ENCODE measurements at regions not wholly inside any gene's neighbourhood (a gene's known extent, or its start where the extent isn't known, plus 50 kb on each side); places are given as distances from the start of the nearest gene placed in this dataset.

DNA sequence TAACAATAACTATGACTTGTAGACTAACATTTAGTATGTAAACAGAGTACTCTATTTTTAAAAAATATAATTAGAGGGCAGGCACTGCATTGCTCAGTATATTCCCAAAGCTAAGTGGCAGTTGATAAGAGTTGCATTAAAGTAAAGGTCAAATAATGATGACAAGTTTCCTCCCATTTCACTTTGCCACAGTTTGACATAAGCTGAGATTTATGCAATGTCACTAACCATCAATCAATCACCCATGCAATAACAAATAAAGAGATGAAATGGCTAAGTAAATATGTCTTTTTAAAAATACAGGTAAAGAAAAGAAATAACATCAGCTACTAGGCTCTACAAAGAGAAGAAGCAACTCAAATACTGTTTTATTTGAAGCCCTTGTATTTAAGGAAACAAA is 673.4 kb downstream of the PCDH18 start:
- Histone ChIP-seq H3K36me3 (replicated peaks in 1 of 2; ENCODE audit: control extremely low read depth in 1 of 2, control insufficient read depth in 1 of 2, extremely low read depth in 1 of 2, insufficient read depth in 2 of 2, low read length in 1 of 2) (no peaks in the 10 kb centered on the region), H3K27ac (ENCODE audit: low read length in 2 of 2) (no peak overlapping the region), H3K27me3 (replicated peaks in 1 of 4; ENCODE audit: control extremely low read depth in 1 of 4, control insufficient read depth in 3 of 4, insufficient read depth in 4 of 4, low read length in 3 of 4) (no peaks in the 10 kb centered on the region), H2AFZ (ENCODE audit: insufficient read depth, low read depth, low read length, poor library complexity, severe bottlenecking) (no peak overlapping the region), H3K79me2 (ENCODE audit: control insufficient read depth, insufficient read depth, low read length) (no peaks in the 10 kb centered on the region), H3K9me3 (ENCODE audit: control extremely low read depth in 1 of 3, control insufficient read depth in 2 of 3, insufficient read depth in 1 of 3, low read length in 2 of 3) (no peaks in the 10 kb centered on the region), H3K4me2 (replicated peaks; ENCODE audit: low read depth, low read length, poor library complexity, severe bottlenecking) (no peak overlapping the region), H3K4me1 (ENCODE audit: control insufficient read depth in 2 of 2, insufficient read depth in 2 of 2, low read length in 2 of 2) (no peaks in the 10 kb centered on the region), H4K20me1 (ENCODE audit: control insufficient read depth, insufficient read depth, low read length, poor library complexity, severe bottlenecking) (no peaks in the 10 kb centered on the region), H3K9ac (ENCODE audit: low read length) (no peak overlapping the region), H3K4me3 (ENCODE audit: control extremely low read depth in 1 of 5, extremely low read depth in 1 of 5, insufficient read depth in 1 of 5, low read depth in 2 of 5, low read length in 4 of 5) (no peak overlapping the region)
- ATAC-seq (ENCODE audit: low read depth) (no peak), DNase-seq (no peak)
- ChIA-PET POLR2A (no interaction called here), CTCF (no interaction called here)
- no peaks in the 10 kb centered on the region for H3K27me3 Mint-ChIP-seq
- TF ChIP-seq, protein P1, sequence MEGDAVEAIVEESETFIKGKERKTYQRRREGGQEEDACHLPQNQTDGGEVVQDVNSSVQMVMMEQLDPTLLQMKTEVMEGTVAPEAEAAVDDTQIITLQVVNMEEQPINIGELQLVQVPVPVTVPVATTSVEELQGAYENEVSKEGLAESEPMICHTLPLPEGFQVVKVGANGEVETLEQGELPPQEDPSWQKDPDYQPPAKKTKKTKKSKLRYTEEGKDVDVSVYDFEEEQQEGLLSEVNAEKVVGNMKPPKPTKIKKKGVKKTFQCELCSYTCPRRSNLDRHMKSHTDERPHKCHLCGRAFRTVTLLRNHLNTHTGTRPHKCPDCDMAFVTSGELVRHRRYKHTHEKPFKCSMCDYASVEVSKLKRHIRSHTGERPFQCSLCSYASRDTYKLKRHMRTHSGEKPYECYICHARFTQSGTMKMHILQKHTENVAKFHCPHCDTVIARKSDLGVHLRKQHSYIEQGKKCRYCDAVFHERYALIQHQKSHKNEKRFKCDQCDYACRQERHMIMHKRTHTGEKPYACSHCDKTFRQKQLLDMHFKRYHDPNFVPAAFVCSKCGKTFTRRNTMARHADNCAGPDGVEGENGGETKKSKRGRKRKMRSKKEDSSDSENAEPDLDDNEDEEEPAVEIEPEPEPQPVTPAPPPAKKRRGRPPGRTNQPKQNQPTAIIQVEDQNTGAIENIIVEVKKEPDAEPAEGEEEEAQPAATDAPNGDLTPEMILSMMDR (IDR thresholded peaks at IDR 0.05), result no peak
- TF ChIP-seq EZH2 (IDR thresholded peaks at IDR 0.05; ENCODE audit: borderline replicate concordance, insufficient read depth, low read depth, low read length, poor library complexity, severe bottlenecking), result no peak
- no peak overlapping the region for H3K27ac Mint-ChIP-seq
- intact Hi-C loops (cut with micrococcal nuclease), result no loop called here
- H3K4me1 Mint-ChIP-seq, result no peaks in the 10 kb centered on the region
- H3K9me3 Mint-ChIP-seq (ENCODE audit: insufficient read depth), result no peaks in the 10 kb centered on the region
- no peak overlapping the region for H3K4me3 Mint-ChIP-seq

DNA sequence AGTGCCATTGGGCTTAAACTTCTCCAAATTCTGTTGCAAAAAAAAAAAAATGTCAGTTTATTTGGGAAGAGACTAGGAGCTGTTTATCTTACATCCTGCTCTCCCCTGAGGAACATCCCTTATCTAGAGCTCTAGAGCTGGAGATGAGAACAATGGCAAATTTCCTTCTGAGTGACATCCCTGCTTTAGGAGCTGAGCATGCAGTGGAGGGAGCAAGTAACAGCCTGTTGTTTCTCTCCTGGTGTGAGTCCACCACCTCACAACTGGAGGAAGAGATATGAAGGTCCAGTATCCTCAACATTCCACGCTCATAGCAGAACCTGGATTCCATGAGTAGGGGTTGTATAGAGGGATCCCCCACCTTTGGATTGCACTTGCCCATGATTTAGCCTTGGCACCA is 676.4 kb downstream of the PCDH18 start:
- no peaks in the 10 kb centered on the region for H4K20me1 ChIP-seq (ENCODE audit: control insufficient read depth, insufficient read depth, low read length, poor library complexity, severe bottlenecking)
- no peaks in the 10 kb centered on the region for H3K4me1 ChIP-seq (ENCODE audit: control insufficient read depth in 2 of 2, insufficient read depth in 2 of 2, low read length in 2 of 2)
- H3K4me3 ChIP-seq (ENCODE audit: control extremely low read depth in 1 of 5, extremely low read depth in 1 of 5, insufficient read depth in 1 of 5, low read depth in 2 of 5, low read length in 4 of 5), result no peak overlapping the region
- WGBS (ENCODE audit: insufficient coverage), result no CpG with 5 or more reads among the region's 1 CpG
- no peaks in the 10 kb centered on the region for H3K27me3 ChIP-seq (replicated peaks in 1 of 4; ENCODE audit: control extremely low read depth in 1 of 4, control insufficient read depth in 3 of 4, insufficient read depth in 4 of 4, low read length in 3 of 4)
- ChIA-PET CTCF (no interaction called here), POLR2A (no interaction called here)
- no peaks in the 10 kb centered on the region for H3K36me3 ChIP-seq (replicated peaks in 1 of 2; ENCODE audit: control extremely low read depth in 1 of 2, control insufficient read depth in 1 of 2, extremely low read depth in 1 of 2, insufficient read depth in 2 of 2, low read length in 1 of 2)
- no peak overlapping the region for H3K27ac Mint-ChIP-seq
- DNase-seq, result no peak
- H2AFZ ChIP-seq (ENCODE audit: insufficient read depth, low read depth, low read length, poor library complexity, severe bottlenecking), result no peak overlapping the region
- H3K4me3 Mint-ChIP-seq, result no peak overlapping the region
- H3K9me3 Mint-ChIP-seq (ENCODE audit: insufficient read depth), result no peaks in the 10 kb centered on the region
- H3K27ac ChIP-seq (ENCODE audit: low read length in 2 of 2), result no peak overlapping the region
- intact Hi-C loops (cut with micrococcal nuclease), result no loop called here
- ATAC-seq (ENCODE audit: low read depth), result no peak
- H3K9ac ChIP-seq (ENCODE audit: low read length), result no peak overlapping the region
- TF ChIP-seq EZH2 (IDR thresholded peaks at IDR 0.05; ENCODE audit: borderline replicate concordance, insufficient read depth, low read depth, low read length, poor library complexity, severe bottlenecking), result no peak
- TF ChIP-seq, protein P1 (IDR thresholded peaks at IDR 0.05), result no peak
- H3K79me2 ChIP-seq (ENCODE audit: control insufficient read depth, insufficient read depth, low read length), result no peaks in the 10 kb centered on the region
- H3K27me3 Mint-ChIP-seq, result no peaks in the 10 kb centered on the region
- H3K4me2 ChIP-seq (replicated peaks; ENCODE audit: low read depth, low read length, poor library complexity, severe bottlenecking), result no peak overlapping the region
- H3K4me1 Mint-ChIP-seq, result no peaks in the 10 kb centered on the region
- H3K9me3 ChIP-seq (ENCODE audit: control extremely low read depth in 1 of 3, control insufficient read depth in 2 of 3, insufficient read depth in 1 of 3, low read length in 2 of 3), result no peaks in the 10 kb centered on the region
